Chondrocyte (in vitro differentiated cells): ENCODE measurements at regions not wholly inside any gene's neighbourhood (a gene's known extent, or its start where the extent isn't known, plus 50 kb on each side); places are given as distances from the start of the nearest gene placed in this dataset.

Experiments
- DNase-seq: peaks from one replicate; pipeline ENCODE4 v3.0.0; 2021; ENCODE audit warnings: mixed read lengths, low spot score
- H3K27ac Mint-ChIP-seq: one replicate; pipeline ENCODE4 v1.8.0; 2021; ENCODE audit warnings: mild to moderate bottlenecking, moderate library complexity, mixed read lengths; ENCODE audit not compliant: unreplicated experiment
- H3K27me3 Mint-ChIP-seq: 2 replicates; pipeline ENCODE4 v1.8.0; 2021; ENCODE audit warnings: low read depth, mixed read lengths
- H3K36me3 Mint-ChIP-seq: 2 replicates; pipeline ENCODE4 v1.8.0; 2021; ENCODE audit warnings: low read depth, mixed read lengths
- H3K4me1 Mint-ChIP-seq: 2 replicates; pipeline ENCODE4 v1.8.0; 2021; ENCODE audit warnings: low read depth, mild to moderate bottlenecking, mixed read lengths
- H3K4me3 Mint-ChIP-seq: one replicate; pipeline ENCODE4 v1.8.0; 2021; ENCODE audit warnings: mild to moderate bottlenecking, moderate library complexity, mixed read lengths; ENCODE audit not compliant: unreplicated experiment
- H3K9me3 Mint-ChIP-seq: 2 replicates; pipeline ENCODE4 v1.8.0; 2021; ENCODE audit warnings: low read depth, mixed read lengths
- TF ChIP-seq, protein P1 (sequence below): fragments of 200-600 bp; sonication (generic); IDR thresholded peaks from 2 replicates; pipeline ENCODE4 v1.5.0; 2021; ENCODE audit warnings: antibody characterized with exemption, mild to moderate bottlenecking, moderate library complexity

- Mint-ChIP-seq H3K36me3 (no peaks in the 10 kb centered on the region), H3K4me3 (no peak overlapping the region), H3K27ac (no peak overlapping the region), H3K27me3 (no peaks in the 10 kb centered on the region), H3K9me3 (no peaks in the 10 kb centered on the region), H3K4me1 (peaks cover 11% of the 10 kb centered on the region)
- no peak for DNase-seq
- TF ChIP-seq, protein P1, sequence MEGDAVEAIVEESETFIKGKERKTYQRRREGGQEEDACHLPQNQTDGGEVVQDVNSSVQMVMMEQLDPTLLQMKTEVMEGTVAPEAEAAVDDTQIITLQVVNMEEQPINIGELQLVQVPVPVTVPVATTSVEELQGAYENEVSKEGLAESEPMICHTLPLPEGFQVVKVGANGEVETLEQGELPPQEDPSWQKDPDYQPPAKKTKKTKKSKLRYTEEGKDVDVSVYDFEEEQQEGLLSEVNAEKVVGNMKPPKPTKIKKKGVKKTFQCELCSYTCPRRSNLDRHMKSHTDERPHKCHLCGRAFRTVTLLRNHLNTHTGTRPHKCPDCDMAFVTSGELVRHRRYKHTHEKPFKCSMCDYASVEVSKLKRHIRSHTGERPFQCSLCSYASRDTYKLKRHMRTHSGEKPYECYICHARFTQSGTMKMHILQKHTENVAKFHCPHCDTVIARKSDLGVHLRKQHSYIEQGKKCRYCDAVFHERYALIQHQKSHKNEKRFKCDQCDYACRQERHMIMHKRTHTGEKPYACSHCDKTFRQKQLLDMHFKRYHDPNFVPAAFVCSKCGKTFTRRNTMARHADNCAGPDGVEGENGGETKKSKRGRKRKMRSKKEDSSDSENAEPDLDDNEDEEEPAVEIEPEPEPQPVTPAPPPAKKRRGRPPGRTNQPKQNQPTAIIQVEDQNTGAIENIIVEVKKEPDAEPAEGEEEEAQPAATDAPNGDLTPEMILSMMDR: no peak
These were observed 111.6 kb upstream of the KLF14 start for GRCh38 chr7:130845581-130846085.

DNA sequence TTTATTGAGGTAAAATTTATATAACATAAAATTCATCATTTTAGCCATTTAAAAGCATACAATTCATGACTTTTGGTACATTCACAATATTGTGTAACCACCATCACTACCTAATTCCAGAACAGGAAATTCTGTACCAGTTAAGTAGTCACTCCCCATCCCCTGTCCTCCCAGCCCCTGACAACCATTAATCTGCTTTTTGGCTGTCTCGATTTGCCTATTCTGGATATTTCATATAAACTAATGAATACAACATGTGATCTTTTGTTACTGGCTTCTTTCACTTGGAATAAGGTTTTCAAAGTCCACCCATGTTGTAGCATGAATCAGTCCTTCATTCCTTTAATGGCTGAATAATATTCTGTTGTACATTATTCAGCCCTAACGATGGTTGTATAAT lies 115.6 kb upstream of the KLF14 start:
- TF ChIP-seq, protein P1: no peak
- H3K27me3 Mint-ChIP-seq: no peaks in the 10 kb centered on the region
- peaks cover 18% of the 10 kb centered on the region for H3K4me1 Mint-ChIP-seq
- peaks cover 2% of the 10 kb centered on the region for H3K36me3 Mint-ChIP-seq
- no peak overlapping the region for H3K4me3 Mint-ChIP-seq
- no peaks in the 10 kb centered on the region for H3K9me3 Mint-ChIP-seq
- no peak for DNase-seq
- no peak overlapping the region for H3K27ac Mint-ChIP-seq

DNA sequence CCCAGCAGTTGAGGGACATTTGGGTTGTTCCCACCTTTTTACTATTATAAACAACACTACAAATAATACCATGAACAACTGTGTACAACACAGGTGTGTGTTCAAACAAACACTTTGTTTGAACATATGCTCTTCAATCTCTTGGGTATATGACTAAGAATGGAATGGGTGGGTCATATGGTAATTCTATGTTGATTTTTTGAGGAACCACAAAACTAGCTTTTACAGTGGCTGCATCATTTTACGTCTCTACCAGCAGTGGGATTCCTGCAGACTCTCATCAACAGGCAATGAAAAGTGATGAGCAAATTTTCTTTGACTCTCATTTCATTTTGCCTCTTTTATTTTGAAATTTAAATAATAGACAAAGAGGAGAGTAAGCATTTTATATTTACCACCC lies 116.9 kb upstream of the KLF14 start:
- TF ChIP-seq, protein P1: no peak
- H3K36me3 Mint-ChIP-seq: peaks cover 6% of the 10 kb centered on the region
- H3K9me3 Mint-ChIP-seq: no peaks in the 10 kb centered on the region
- H3K4me3 Mint-ChIP-seq: no peak overlapping the region
- H3K4me1 Mint-ChIP-seq: peaks cover 10% of the 10 kb centered on the region
- no peak for DNase-seq
- H3K27ac Mint-ChIP-seq: no peak overlapping the region
- H3K27me3 Mint-ChIP-seq: no peaks in the 10 kb centered on the region

DNA sequence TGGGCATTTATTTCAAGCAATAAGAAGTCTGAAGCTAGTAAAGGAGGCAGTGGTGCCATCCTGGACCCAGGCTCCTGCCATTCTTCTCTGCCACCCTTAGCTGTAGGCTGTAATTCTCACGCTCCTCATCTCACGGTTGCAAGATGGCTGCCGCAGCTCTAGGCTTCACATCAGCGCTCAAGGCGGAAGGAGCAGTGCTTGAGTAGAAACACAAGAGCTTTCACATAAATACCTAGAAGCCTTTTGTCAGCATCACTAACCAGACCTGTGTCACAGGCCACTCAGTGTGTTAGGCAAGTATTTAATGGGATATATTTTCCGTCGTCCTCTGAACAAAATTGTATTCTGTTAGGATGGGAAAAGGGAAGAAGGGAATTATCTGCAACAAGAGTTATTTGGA lies 118.9 kb upstream of the KLF14 start:
- no peaks in the 10 kb centered on the region for H3K27me3 Mint-ChIP-seq

DNA sequence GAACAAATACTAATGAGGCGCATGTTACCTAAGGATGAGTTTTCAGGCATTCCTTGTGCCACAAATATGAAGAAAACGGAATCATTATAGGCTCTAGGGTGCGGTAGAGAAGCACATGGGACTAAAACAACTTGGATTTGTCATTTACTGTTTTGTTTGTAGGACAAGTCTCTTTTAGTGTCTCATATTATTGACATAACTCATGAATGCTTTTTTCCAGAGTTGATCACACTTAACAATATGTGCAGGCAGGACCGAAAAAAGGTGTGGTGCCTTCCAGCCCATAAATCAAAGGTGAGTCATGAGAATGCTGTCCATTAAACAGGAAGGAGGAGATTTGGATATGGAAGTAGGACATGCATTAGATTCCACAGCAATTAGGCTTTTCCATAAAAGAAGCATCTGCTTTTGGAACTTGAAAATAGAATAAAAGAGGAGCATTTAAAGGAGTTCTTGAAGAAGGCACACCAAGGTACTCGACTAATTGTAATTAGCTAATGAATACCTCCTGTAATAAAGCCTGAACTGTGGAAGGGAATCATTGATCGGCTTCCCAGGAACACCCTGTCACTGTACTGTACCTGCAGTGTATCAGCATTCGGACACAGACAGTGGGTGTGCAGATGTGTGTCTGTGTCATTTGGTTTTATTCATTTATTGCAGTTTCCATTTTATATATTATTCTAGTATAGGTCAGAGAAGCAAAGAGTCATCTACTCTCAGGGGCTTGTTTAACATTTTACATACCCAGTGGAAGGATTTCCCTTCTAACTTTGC lies 119.7 kb upstream of the KLF14 start:
- Mint-ChIP-seq H3K4me3 (no peak overlapping the region), H3K9me3 (peaks cover 24% of the 10 kb centered on the region), H3K27ac (no peak overlapping the region), H3K4me1 (peaks cover 8% of the 10 kb centered on the region), H3K36me3 (peaks cover 27% of the 10 kb centered on the region), H3K27me3 (no peaks in the 10 kb centered on the region)
- TF ChIP-seq, protein P1: no peak
- DNase-seq: no peak

More for the DNA sequence above, 118.9 kb upstream of the KLF14 start:
- H3K36me3 Mint-ChIP-seq: peaks cover 19% of the 10 kb centered on the region
- TF ChIP-seq, protein P1: no peak
- no peak overlapping the region for H3K27ac Mint-ChIP-seq
- no peak for DNase-seq
- H3K4me1 Mint-ChIP-seq: peaks cover 10% of the 10 kb centered on the region
- H3K9me3 Mint-ChIP-seq: peaks cover 15% of the 10 kb centered on the region
- H3K4me3 Mint-ChIP-seq: no peak overlapping the region
